Epithelial cell of proximal tubule (primary cell): ENCODE measurements at regions not wholly inside any gene's neighbourhood (a gene's known extent, or its start where the extent isn't known, plus 50 kb on each side); places are given as distances from the start of the nearest gene placed in this dataset.

Source experiments
- DNase-seq: peaks from one replicate; pipeline ENCODE4 v3.0.0-alpha.2; 2011; ENCODE audit warnings: low read depth
- H3K4me3 ChIP-seq: 2 replicates; pipeline ENCODE4 v1.5.1; 2011; ENCODE audit warnings: low read depth, mild to moderate bottlenecking, low read length
- CTCF ChIP-seq: conservative IDR thresholded peaks from 2 replicates; pipeline ENCODE4 v1.5.1; 2012; ENCODE audit warnings: low read depth, mild to moderate bottlenecking, low read length

GRCh38 chr5:88999853-89000252 lies 116.9 kb upstream of the MEF2C start:
- DNase-seq = no peak
- H3K4me3 ChIP-seq = no peak overlapping the region
- TF ChIP-seq CTCF = no peak

GRCh38 chr5:88997937-88998336 lies 115.0 kb upstream of the MEF2C start:
- no peak overlapping the region for H3K4me3 ChIP-seq
- TF ChIP-seq CTCF = no peak
- DNase-seq = no peak

- no peak for DNase-seq
- no peak for TF ChIP-seq CTCF
- no peak overlapping the region for H3K4me3 ChIP-seq
Observed at GRCh38 chr5:88984040-88984439, 101.1 kb upstream of the MEF2C start.

- no peak overlapping the region for H3K4me3 ChIP-seq
- DNase-seq = no peak
- no peak for TF ChIP-seq CTCF
Observed at GRCh38 chr5:88979726-88980125, 96.7 kb upstream of the MEF2C start.

GRCh38 chr5:88979244-88979643 lies 96.3 kb upstream of the MEF2C start:
- no peak for DNase-seq
- TF ChIP-seq CTCF = no peak

GRCh38 chr5:88976914-88977313 lies 93.9 kb upstream of the MEF2C start:
- H3K4me3 ChIP-seq = no peak overlapping the region
- no peak for DNase-seq
- no peak for TF ChIP-seq CTCF

More at GRCh38 chr5:88979244-88979643, 96.3 kb upstream of the MEF2C start:
- H3K4me3 ChIP-seq = no peak overlapping the region

- no peak for TF ChIP-seq CTCF
- H3K4me3 ChIP-seq = no peak overlapping the region
- DNase-seq = no peak
Observed at GRCh38 chr5:88967633-88968585, 84.9 kb upstream of the MEF2C start.
